Right kidney (tissue), 1 donor: ENCODE measurements at regions not wholly inside any gene's neighbourhood (a gene's known extent, or its start where the extent isn't known, plus 50 kb on each side); places are given as distances from the start of the nearest gene placed in this dataset.

Source experiments
- DNase-seq: peaks from one replicate; pipeline ENCODE4 v3.0.0-alpha.2; 2016

- DNase-seq = no peak
These were observed 1550.5 kb downstream of the SLITRK5 start for GRCh38 chr13:89221557-89222158.

DNA sequence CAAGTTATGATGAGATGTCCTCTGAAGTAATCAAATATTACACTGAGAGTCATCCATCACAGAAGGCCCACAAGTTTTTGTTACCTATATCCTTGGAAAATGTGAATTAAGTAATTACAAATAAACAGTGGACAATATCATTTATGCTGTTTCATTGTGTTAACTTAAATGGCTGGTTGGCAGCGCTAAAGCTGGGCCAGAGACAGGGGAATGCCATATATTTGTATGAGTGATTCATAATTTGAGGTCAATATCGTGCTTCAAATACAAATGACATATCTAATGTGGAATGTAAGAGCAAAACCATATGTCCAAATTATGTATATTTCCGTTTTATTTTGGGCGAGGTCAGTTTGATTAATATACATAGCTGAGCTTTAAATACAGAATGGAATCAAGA lies 1556.2 kb downstream of the SLITRK5 start:
- DNase-seq = no peak

GRCh38 chr13:89238496-89238895 lies 1567.3 kb downstream of the SLITRK5 start:
- no peak for DNase-seq

GRCh38 chr13:89239361-89240127 lies 1568.4 kb downstream of the SLITRK5 start:
- no peak for DNase-seq

GRCh38 chr13:89255844-89256406 lies 1584.8 kb downstream of the SLITRK5 start:
- no peak for DNase-seq

- no peak for DNase-seq
These were observed 1596.6 kb downstream of the SLITRK5 start for GRCh38 chr13:89267734-89268133.

- no peak for DNase-seq
These were observed 1598.6 kb downstream of the SLITRK5 start for GRCh38 chr13:89269737-89270136.

DNA sequence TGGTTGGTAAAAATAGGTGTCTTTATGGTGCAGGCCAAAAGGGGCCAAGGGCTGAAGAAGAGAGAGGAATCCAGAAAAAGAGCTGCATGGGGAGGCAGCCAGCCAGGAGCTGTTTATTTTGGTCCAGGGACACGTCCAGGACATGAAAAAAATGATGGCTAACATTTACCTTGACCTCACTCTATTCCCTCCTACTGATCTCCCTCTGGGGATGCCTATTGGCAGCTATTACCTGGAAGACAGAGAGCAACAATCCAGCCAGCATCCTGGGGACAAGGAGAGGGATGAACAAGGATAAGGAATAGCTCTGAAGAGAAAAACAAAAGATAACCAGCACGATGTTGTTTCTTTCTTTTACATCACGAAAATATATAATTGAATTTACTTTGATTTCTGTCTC lies 1599.6 kb downstream of the SLITRK5 start:
- DNase-seq = no peak

DNA sequence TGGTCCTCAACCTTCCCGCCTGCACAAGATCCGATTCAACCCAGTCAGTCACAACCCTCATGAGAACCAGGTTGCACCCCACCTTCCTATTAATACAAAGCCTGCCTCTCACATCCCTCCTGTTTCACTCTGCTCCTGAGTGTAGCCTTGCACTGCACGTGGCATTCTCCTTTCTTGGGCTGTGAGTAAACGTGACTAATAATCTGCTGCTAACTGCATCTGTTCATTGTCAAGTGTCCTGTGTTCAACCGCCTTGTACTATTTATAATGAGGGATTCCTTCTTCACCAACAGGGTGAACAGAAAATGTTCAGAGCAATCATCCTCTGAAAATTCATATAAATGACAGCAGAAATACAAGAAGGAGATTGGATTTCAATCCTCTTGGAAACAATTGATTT lies 1608.2 kb downstream of the SLITRK5 start:
- DNase-seq = no peak

DNA sequence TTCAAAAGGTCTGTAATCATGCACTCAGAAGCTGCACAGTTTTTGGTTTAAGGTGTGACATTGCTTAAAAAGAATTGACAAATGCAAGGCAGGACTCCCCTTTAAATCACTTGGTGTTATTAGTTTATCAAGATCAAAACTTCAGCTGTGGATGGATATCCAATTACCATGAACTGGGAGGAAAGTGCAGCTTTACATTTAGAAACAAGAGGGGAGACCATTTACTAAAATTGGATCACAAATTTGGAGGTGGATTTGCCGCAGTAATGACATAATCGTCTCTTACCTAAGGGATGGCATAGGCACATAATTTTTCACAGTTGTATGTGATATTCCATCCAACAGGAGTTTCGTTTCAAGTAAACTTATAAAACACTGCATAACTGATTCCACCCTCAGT lies 1610.2 kb downstream of the SLITRK5 start:
- DNase-seq = no peak

GRCh38 chr13:89282241-89282640 lies 1611.1 kb downstream of the SLITRK5 start:
- no peak for DNase-seq

DNA sequence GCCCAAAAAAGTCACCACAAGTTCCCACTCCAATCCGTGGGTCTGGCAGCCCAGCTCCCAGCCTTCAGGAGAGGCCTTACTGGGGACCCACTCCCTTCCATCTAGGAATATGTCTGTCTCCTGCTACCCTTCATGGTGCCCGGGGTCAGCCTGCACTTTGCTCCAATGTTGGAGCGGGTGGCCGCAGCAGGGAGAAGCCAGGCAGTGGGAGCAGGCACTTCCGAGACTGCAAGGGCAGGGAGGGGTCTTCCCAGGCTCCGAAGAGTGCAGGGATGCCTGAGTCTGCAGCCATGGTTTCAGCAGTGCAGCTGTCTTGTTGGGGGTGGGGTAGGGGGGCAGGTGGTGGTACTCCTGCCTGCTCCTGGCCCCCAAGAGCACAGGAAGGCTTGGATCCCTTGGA lies 1616.2 kb downstream of the SLITRK5 start:
- no peak for DNase-seq

DNA sequence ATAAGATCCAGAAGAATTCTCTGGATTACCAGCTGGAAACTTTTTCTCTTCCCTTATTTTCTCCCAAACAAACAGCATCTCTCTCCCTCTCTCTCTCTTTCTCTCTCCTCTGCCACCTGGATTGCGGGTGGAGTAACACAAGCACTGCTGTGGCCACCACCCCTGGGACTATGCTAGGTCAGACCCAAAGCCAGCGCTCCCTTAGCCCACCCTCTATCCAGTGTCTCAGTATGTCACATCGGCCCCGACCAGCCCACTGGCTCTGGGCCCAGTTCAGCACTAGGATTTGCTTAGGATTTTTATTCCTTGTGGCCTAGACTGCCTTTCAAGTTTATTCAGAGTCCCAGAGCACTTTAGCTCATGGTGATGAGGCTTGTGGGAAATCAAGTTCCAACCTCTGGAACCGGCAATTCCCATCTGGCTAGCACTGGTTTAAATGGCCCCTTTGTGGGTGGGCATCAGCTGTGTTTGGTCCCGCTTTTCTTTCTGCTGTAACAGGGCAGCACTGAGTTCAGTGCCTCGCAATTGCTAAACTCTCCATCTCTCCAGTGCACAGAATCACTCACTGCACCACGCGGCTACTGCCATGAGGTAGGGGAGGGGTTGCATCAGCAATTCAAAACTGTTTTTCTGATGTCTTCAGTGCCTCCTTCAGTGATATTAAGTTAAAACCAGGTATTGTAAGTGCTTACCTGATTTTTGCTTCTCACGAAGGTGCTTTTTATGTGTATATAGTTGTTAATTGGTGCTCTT lies 1623.1 kb downstream of the SLITRK5 start:
- no peak for DNase-seq

DNA sequence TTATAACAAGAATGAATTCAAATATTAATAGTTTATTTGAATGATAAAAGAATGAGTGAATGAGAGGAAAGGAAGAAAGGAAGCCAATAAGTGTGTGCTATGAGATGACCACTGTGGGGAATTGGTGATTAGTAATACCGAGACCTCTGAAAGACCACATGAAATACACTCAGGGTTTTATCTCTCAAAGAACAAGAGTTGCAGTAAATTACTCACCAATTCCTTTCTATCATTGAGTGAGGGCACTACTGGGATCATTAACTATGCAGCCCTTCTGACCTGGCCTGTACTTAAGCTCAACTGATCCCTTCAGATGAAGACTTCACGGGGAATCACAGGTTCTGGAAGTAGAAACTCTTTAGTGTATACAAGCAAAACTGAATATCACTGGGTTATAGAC lies 1636.1 kb downstream of the SLITRK5 start:
- DNase-seq = no peak

- DNase-seq = no peak
These were observed 1639.9 kb downstream of the SLITRK5 start for GRCh38 chr13:89310943-89311672.

DNA sequence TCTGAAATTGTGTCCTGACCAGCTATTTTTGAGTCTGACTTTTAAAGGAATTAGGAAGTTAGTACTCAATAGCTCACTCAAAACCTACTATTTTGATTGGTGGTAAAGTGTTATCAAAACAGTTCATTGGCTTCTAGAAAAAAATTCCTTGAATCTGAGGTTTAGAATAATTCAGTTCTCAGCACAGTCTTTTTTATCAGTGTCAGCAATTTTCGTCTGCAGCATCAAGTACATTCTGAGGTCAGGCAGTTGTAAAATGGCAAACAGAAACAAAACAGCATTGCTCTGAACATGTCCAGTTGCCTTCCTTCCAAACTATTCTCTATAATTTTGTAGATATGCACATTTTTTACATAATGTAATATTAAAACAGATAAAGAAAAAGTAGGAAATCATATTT lies 1644.1 kb downstream of the SLITRK5 start:
- no peak for DNase-seq

GRCh38 chr13:89322466-89322865 lies 1651.3 kb downstream of the SLITRK5 start:
- DNase-seq = no peak

DNA sequence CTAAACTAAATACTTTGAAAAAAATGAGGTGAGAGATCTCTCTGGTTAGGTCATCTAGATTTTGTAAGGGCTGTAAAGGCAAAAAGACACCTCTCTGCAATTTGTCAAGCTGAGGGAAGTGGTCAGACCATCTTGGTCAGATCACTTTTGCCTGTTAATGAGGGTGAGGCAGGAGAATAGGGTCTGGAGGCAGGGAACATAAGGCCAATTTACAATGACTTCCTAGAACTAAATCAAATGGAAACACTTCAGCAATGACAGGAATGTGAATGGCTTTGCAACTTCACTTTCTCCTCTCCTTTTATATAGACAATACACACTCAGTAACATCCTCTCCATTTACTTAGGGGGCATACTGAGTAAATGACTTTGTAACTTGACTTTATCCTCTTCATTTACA lies 1653.4 kb downstream of the SLITRK5 start:
- DNase-seq = no peak

- no peak for DNase-seq
These were observed 1672.0 kb downstream of the SLITRK5 start for GRCh38 chr13:89343165-89343564.

GRCh38 chr13:89352384-89352783 lies 1681.2 kb downstream of the SLITRK5 start:
- no peak for DNase-seq

DNA sequence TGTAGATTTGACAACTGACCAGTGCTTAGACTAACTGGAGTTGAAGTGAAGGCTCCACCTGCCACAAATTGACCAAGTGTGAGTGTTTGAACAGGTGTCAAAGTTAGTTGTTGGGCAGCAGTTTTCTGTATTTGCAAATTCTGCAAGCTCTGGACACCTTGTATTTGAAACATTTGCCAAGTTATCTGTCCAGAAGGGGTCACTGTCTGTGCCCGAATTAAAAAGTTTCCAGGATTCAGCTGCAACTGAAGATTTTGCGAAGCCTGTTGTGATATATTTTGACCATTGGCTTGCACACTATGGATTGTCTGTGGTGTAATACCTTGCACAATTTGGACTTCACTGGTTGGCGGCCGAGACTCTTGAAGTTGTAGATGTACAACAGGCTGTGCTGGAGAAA lies 1690.7 kb downstream of the SLITRK5 start:
- DNase-seq = no peak

DNA sequence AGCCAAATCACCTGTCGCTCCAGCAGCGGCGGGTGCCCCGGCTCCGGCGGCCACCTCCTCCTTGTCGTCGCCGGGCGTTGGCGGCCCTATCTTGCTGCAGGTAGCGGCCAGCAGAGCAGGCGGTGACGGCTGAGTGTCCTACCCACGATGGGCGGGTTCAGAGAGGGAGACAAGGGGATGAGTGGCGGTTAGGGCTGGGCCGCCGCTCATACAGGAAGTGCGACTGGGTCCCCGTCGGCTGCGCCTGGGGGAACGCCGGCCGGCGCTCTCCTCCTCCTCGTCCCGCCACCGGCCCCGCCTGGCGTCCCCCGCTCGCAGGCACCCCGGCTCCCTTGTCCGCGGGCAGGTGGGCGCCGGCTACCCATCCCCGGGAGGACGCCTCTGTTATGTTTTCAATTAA lies 1692.0 kb downstream of the SLITRK5 start:
- DNase-seq = no peak

DNA sequence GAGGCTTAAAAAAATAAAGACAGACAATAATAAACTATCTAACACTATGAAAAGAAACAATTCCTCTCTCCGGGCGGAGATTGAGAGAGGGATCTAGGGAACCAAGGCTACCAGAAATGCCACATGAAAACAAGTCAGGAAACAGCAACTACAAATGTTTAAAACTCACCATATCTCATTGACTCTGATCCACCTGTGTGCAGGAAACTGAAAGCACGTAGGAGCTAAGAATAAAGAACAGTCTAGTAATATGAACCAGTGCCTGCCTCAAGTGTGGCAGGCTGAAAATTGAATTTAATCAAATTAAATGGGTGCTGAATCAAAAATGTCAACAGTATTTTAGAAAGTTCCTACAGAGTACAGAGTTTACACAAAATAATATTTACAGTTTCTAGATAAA lies 1701.0 kb downstream of the SLITRK5 start:
- no peak for DNase-seq
